ENCODE measurements at regions not wholly inside any gene's neighbourhood (a gene's known extent, or its start where the extent isn't known, plus 50 kb on each side); places are given as distances from the start of the nearest gene placed in this dataset.

DNA sequence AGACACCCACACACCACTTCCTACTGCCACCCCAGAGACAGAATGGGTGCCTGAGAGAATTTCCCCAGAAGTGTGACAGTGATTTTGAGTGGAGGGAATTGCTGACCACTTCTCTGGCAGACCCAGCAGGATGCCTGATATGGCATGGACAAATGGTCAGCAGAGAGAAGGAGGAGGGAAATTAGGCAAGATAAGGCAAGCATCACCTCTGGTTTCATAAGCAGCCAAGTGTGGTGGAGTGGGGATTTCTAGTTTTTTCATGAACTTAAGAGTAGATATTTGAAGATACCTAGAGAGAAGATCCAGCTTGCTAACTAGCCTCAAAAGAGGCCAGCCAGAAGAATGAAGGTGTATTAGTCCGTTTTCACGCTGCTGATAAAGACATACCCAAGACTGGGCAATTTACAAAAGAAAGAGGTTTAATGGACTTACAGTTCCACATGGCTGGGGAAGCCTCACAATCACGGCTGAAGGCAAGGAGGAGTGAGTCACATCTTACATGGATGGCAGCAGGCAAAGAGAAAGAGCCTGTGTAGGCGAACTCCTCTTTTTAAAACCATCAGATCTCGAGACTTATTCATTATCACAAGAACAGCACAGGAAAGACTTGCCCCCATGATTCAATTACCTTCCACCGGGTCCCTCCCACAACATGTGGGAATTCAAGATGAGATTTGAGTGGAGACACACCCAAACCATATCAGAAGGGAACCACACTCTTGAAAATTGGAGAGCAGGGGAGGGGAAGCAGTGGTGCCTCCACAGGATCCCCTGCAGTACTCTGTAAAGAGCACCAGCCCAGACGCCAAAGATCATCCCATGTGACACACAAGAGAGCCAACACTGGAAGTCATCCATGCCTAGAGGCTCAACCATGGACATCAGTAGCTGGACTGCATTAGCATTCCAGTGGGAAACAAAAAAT is 64.2 kb downstream of the RBM43 start:
- Histone ChIP-seq H3K4me2 (ENCODE audit: low read length) (no peak overlapping the region), H3K36me3 (ENCODE audit: control insufficient read depth, low read length) (no peaks in the 10 kb centered on the region), H3K4me3 (ENCODE audit: low read length) (no peak overlapping the region)

DNA sequence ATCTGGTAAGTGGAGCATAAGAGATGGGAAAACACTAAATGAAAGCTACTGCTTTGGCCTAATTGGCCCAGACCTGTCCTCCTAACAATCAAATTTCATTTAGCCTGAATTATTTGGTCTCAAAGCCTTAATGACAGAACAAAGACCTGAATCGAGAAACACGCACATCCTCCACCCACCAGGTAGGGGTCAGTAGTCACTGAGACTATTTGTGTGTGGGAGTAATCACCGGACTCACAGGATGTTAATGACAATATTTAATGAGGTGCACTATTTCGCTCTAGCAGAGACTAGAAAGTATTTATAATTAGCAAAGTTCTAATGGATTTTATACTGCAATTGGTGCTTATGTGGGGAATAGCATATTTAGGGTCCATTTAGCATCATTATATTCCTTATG is 68.1 kb downstream of the RBM43 start:
- H4K20me1 ChIP-seq (ENCODE audit: control insufficient read depth, insufficient read depth, low read depth, low read length): no peaks in the 10 kb centered on the region
- H3K79me2 ChIP-seq (ENCODE audit: control insufficient read depth, low read length): no peaks in the 10 kb centered on the region
- no peaks in the 10 kb centered on the region for H3K9me2 ChIP-seq (replicated peaks; ENCODE audit: control insufficient read depth, low read length)
- no peaks in the 10 kb centered on the region for H3F3A ChIP-seq (ENCODE audit: control insufficient read depth, insufficient read depth)
- no peaks in the 10 kb centered on the region for H3K27me3 ChIP-seq (ENCODE audit: control insufficient read depth, low read length)
- TF ChIP-seq, protein P1, sequence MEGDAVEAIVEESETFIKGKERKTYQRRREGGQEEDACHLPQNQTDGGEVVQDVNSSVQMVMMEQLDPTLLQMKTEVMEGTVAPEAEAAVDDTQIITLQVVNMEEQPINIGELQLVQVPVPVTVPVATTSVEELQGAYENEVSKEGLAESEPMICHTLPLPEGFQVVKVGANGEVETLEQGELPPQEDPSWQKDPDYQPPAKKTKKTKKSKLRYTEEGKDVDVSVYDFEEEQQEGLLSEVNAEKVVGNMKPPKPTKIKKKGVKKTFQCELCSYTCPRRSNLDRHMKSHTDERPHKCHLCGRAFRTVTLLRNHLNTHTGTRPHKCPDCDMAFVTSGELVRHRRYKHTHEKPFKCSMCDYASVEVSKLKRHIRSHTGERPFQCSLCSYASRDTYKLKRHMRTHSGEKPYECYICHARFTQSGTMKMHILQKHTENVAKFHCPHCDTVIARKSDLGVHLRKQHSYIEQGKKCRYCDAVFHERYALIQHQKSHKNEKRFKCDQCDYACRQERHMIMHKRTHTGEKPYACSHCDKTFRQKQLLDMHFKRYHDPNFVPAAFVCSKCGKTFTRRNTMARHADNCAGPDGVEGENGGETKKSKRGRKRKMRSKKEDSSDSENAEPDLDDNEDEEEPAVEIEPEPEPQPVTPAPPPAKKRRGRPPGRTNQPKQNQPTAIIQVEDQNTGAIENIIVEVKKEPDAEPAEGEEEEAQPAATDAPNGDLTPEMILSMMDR (IDR thresholded peaks at IDR 0.05; ENCODE audit: low read depth, low read length, poor library complexity, severe bottlenecking): no peak
- no peak for TF ChIP-seq EZH2phosphoT487 (IDR thresholded peaks at IDR 0.05; ENCODE audit: borderline replicate concordance, low read length)
- no peaks in the 10 kb centered on the region for H3K36me3 ChIP-seq (ENCODE audit: control insufficient read depth, low read length)
- no peak overlapping the region for H3K27ac ChIP-seq (ENCODE audit: low read depth, low read length)
- H3K4me2 ChIP-seq (ENCODE audit: low read length): no peak overlapping the region
- H3K4me1 ChIP-seq (ENCODE audit: control insufficient read depth, low read length): no peaks in the 10 kb centered on the region
- H3K9me3 ChIP-seq (ENCODE audit: control insufficient read depth, insufficient read depth, low read length): no peaks in the 10 kb centered on the region
- no peak overlapping the region for H3K4me3 ChIP-seq (ENCODE audit: low read length)

More for the DNA sequence above, 64.2 kb downstream of the RBM43 start:
- Histone ChIP-seq H4K20me1 (ENCODE audit: control insufficient read depth, insufficient read depth, low read depth, low read length) (no peaks in the 10 kb centered on the region), H3K27ac (ENCODE audit: low read depth, low read length) (no peak overlapping the region), H3K27me3 (ENCODE audit: control insufficient read depth, low read length) (no peaks in the 10 kb centered on the region), H3F3A (ENCODE audit: control insufficient read depth, insufficient read depth) (no peaks in the 10 kb centered on the region), H3K79me2 (ENCODE audit: control insufficient read depth, low read length) (no peaks in the 10 kb centered on the region), H3K4me1 (ENCODE audit: control insufficient read depth, low read length) (no peaks in the 10 kb centered on the region), H3K9me3 (ENCODE audit: control insufficient read depth, insufficient read depth, low read length) (no peaks in the 10 kb centered on the region), H3K9me2 (replicated peaks; ENCODE audit: control insufficient read depth, low read length) (no peaks in the 10 kb centered on the region)
- no peak for TF ChIP-seq EZH2phosphoT487 (IDR thresholded peaks at IDR 0.05; ENCODE audit: borderline replicate concordance, low read length)
- TF ChIP-seq, protein P1 (IDR thresholded peaks at IDR 0.05; ENCODE audit: low read depth, low read length, poor library complexity, severe bottlenecking): no peak

DNA sequence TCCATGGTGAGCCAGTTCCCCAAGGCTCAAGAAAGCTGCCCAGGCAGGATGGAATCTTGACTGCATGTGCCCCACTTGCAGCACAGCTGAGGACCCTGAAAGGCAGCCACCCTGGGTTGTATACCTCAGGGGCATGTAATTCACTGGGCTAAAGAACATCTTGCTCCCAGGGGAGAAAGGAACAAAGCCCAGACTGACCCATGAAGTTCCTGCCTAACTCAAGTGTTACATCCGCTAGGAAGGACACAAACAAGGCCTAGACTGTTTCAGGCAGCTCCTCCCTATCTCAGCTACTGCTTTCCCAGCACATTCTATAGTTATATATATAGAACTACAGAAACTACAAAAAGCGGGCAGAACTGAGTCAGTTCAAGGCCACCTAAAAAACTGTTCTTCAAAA is 69.0 kb downstream of the RBM43 start:
- Histone ChIP-seq H3K9me3 (ENCODE audit: control insufficient read depth, insufficient read depth, low read length) (no peaks in the 10 kb centered on the region), H3K4me2 (ENCODE audit: low read length) (no peak overlapping the region), H3K27ac (ENCODE audit: low read depth, low read length) (no peak overlapping the region), H3K79me2 (ENCODE audit: control insufficient read depth, low read length) (no peaks in the 10 kb centered on the region), H3K36me3 (ENCODE audit: control insufficient read depth, low read length) (no peaks in the 10 kb centered on the region), H3K4me3 (ENCODE audit: low read length) (no peak overlapping the region), H4K20me1 (ENCODE audit: control insufficient read depth, insufficient read depth, low read depth, low read length) (no peaks in the 10 kb centered on the region), H3K9me2 (replicated peaks; ENCODE audit: control insufficient read depth, low read length) (no peaks in the 10 kb centered on the region), H3K27me3 (ENCODE audit: control insufficient read depth, low read length) (no peaks in the 10 kb centered on the region), H3F3A (ENCODE audit: control insufficient read depth, insufficient read depth) (no peaks in the 10 kb centered on the region), H3K4me1 (ENCODE audit: control insufficient read depth, low read length) (no peaks in the 10 kb centered on the region)
- TF ChIP-seq EZH2phosphoT487 (IDR thresholded peaks at IDR 0.05; ENCODE audit: borderline replicate concordance, low read length): no peak
- TF ChIP-seq, protein P1 (IDR thresholded peaks at IDR 0.05; ENCODE audit: low read depth, low read length, poor library complexity, severe bottlenecking): no peak

Measured in DOHH2 (cell line).